ENCODE measurements at regions not wholly inside any gene's neighbourhood (a gene's known extent, or its start where the extent isn't known, plus 50 kb on each side); places are given as distances from the start of the nearest gene placed in this dataset.

DNA sequence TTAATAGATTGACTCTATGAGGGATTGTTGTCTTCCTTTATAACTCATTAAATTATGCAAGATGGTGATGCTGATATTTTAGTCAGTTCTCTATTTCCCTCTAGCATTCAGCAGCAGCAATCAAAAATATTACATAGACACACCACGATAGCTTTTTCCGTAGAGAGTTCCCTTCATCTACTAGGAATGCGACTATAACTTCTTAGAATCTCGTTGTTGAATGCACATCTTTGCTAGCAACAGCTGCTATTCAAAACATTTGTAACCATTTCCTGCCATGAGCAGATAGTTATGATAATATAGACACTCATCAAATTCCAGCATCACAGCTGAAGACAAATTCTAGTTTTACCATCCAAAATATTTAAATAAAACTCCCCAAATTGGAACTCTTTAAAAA, 147.4 kb upstream of the FGF13 start:
- no peak for TF ChIP-seq EZH2phosphoT487 (IDR thresholded peaks at IDR 0.05; ENCODE audit: low read depth, severe bottlenecking, unreplicated experiment)
- TF ChIP-seq, protein P1, sequence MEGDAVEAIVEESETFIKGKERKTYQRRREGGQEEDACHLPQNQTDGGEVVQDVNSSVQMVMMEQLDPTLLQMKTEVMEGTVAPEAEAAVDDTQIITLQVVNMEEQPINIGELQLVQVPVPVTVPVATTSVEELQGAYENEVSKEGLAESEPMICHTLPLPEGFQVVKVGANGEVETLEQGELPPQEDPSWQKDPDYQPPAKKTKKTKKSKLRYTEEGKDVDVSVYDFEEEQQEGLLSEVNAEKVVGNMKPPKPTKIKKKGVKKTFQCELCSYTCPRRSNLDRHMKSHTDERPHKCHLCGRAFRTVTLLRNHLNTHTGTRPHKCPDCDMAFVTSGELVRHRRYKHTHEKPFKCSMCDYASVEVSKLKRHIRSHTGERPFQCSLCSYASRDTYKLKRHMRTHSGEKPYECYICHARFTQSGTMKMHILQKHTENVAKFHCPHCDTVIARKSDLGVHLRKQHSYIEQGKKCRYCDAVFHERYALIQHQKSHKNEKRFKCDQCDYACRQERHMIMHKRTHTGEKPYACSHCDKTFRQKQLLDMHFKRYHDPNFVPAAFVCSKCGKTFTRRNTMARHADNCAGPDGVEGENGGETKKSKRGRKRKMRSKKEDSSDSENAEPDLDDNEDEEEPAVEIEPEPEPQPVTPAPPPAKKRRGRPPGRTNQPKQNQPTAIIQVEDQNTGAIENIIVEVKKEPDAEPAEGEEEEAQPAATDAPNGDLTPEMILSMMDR (IDR thresholded peaks at IDR 0.05; ENCODE audit: poor library complexity) = no peak
- TF ChIP-seq EZH2 (IDR thresholded peaks at IDR 0.05; ENCODE audit: borderline replicate concordance) = no peak
- Histone ChIP-seq H3K4me3 (no peak overlapping the region), H3K36me3 (replicated peaks; ENCODE audit: insufficient read depth, low read depth) (no peaks in the 10 kb centered on the region), H4K20me1 (ENCODE audit: insufficient read depth, poor library complexity, severe bottlenecking) (no peaks in the 10 kb centered on the region), H3K9me3 (ENCODE audit: low read depth) (no peaks in the 10 kb centered on the region), H2AFZ (no peak overlapping the region), H3K27me3 (no peaks in the 10 kb centered on the region), H3K9me2 (replicated peaks; ENCODE audit: insufficient read depth) (no peaks in the 10 kb centered on the region), H3K79me2 (no peaks in the 10 kb centered on the region), H3K4me1 (ENCODE audit: insufficient read depth) (no peaks in the 10 kb centered on the region), H3K4me2 (no peak overlapping the region), H3K27ac (no peak overlapping the region)
- WGBS (ENCODE audit: low lambda C conversion rate, missing lambda C conversion rate) = 71% methylated on average over 4 of the region's 4 CpGs
- no peak for DNase-seq (ENCODE audit: low spot score)

GRCh38 chrX:138858438-138858837, 146.9 kb upstream of the FGF13 start:
- Histone ChIP-seq H3K79me2 (no peaks in the 10 kb centered on the region), H3K4me1 (ENCODE audit: insufficient read depth) (no peaks in the 10 kb centered on the region), H3K27me3 (no peaks in the 10 kb centered on the region), H3K36me3 (replicated peaks; ENCODE audit: insufficient read depth, low read depth) (no peaks in the 10 kb centered on the region), H3K4me3 (no peak overlapping the region), H2AFZ (no peak overlapping the region), H3K27ac (no peak overlapping the region), H3K4me2 (no peak overlapping the region), H4K20me1 (ENCODE audit: insufficient read depth, poor library complexity, severe bottlenecking) (no peaks in the 10 kb centered on the region), H3K9me2 (replicated peaks; ENCODE audit: insufficient read depth) (no peaks in the 10 kb centered on the region), H3K9me3 (ENCODE audit: low read depth) (no peaks in the 10 kb centered on the region)
- 62% methylated on average over 4 of the region's 4 CpGs for WGBS (ENCODE audit: low lambda C conversion rate, missing lambda C conversion rate)
- DNase-seq (ENCODE audit: low spot score) = no peak
- TF ChIP-seq, protein P1 (IDR thresholded peaks at IDR 0.05; ENCODE audit: poor library complexity) = no peak
- TF ChIP-seq EZH2 (IDR thresholded peaks at IDR 0.05; ENCODE audit: borderline replicate concordance) (no peak), EZH2phosphoT487 (IDR thresholded peaks at IDR 0.05; ENCODE audit: low read depth, severe bottlenecking, unreplicated experiment) (no peak)

DNA sequence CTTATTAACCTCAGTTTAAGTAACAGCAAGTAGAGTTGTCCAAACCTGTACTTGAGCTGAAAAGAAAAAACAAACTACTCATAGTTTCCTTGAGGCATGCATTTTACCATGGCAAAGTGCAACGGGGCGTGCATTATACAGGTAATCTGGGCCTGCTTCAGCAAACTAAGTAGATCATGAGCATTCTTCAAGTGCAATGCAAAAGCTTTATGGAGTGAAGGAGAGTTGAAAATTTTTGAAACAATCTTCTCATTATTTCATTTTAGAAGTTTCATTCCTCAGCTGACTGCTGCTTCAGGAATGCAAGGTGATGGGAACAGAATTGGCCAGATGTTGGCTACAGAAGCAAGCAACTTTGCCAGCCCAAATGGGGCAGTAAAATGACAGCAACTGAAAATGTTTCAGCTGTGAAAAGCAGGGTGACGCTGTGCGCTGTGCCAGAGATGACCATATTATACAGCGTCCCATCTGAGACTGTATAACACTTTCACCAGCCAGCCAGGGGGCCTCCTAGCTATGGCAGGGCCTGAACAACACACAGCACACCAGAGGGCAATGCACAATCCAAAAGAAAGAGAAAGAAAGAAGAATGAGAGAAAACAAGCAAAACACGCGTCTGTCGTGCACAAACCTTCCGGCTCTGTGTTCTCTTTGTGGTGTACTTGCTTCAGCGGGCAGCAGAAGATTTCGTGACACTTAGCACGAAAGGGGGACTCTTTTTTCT, 145.5 kb upstream of the FGF13 start:
- Histone ChIP-seq H3K4me1 (ENCODE audit: insufficient read depth) (no peaks in the 10 kb centered on the region), H3K27me3 (no peaks in the 10 kb centered on the region), H3K4me2 (no peak overlapping the region), H3K4me3 (no peak overlapping the region), H3K27ac (no peak overlapping the region), H3K36me3 (replicated peaks; ENCODE audit: insufficient read depth, low read depth) (no peaks in the 10 kb centered on the region), H4K20me1 (ENCODE audit: insufficient read depth, poor library complexity, severe bottlenecking) (no peaks in the 10 kb centered on the region), H3K9me2 (replicated peaks; ENCODE audit: insufficient read depth) (no peaks in the 10 kb centered on the region), H2AFZ (no peak overlapping the region), H3K9me3 (ENCODE audit: low read depth) (no peaks in the 10 kb centered on the region), H3K79me2 (no peaks in the 10 kb centered on the region)
- TF ChIP-seq EZH2phosphoT487 (IDR thresholded peaks at IDR 0.05; ENCODE audit: low read depth, severe bottlenecking, unreplicated experiment) (no peak), EZH2 (IDR thresholded peaks at IDR 0.05; ENCODE audit: borderline replicate concordance) (no peak)
- TF ChIP-seq, protein P1 (IDR thresholded peaks at IDR 0.05; ENCODE audit: poor library complexity) = no peak
- no peak for DNase-seq (ENCODE audit: low spot score)
- WGBS (ENCODE audit: low lambda C conversion rate, missing lambda C conversion rate) = 80% methylated on average over 12 of the region's 12 CpGs
